WERI-Rb-1 (cell line): ENCODE measurements at regions not wholly inside any gene's neighbourhood (a gene's known extent, or its start where the extent isn't known, plus 50 kb on each side); places are given as distances from the start of the nearest gene placed in this dataset.
A peak's percentile ranks its signal among the peaks of the same experiment; 100 is the strongest.

Experiments used
- DNase-seq: peaks from one replicate; pipeline ENCODE4 v3.0.0-alpha.2; 2020
- H3K27ac ChIP-seq: fragments of 250-450 bp; sonication (Bioruptor Pico); 2 replicates; pipeline ENCODE4 v1.5.1; 2020; ENCODE audit warnings: mild to moderate bottlenecking, moderate library complexity
- H3K27me3 ChIP-seq: fragments of 250-450 bp; sonication (Bioruptor Pico); 2 replicates; pipeline ENCODE4 v1.5.1; 2021; ENCODE audit warnings: mild to moderate bottlenecking, low read depth, moderate library complexity; ENCODE audit not compliant: insufficient read depth, severe bottlenecking
- H3K36me3 ChIP-seq: fragments of 250-450 bp; sonication (Bioruptor Pico); 2 replicates; pipeline ENCODE4 v1.5.1; 2020; ENCODE audit warnings: mild to moderate bottlenecking, moderate library complexity
- H3K4me3 ChIP-seq: 2 replicates; pipeline ENCODE4 v1.5.1; 2011; ENCODE audit warnings: low read depth, mild to moderate bottlenecking, control low read depth, low read length
- H3K9me3 ChIP-seq: fragments of 250-450 bp; sonication (Bioruptor Pico); 2 replicates; pipeline ENCODE4 v1.5.1; 2021; ENCODE audit warnings: mild to moderate bottlenecking, moderate library complexity; ENCODE audit not compliant: severe bottlenecking
- CTCF ChIP-seq: IDR thresholded peaks from 2 replicates; pipeline ENCODE4 v1.5.1; 2011; ENCODE audit warnings: low read depth, mild to moderate bottlenecking, control low read depth, inconsistent platforms, low read length

GRCh38 chr18:71293322-71293721, 1004.5 kb downstream of the SOCS6 start:
- Histone ChIP-seq H3K4me3 (no peak overlapping the region), H3K27me3 (no peaks in the 10 kb centered on the region), H3K36me3 (no peaks in the 10 kb centered on the region), H3K27ac (no peak overlapping the region), H3K9me3 (no peaks in the 10 kb centered on the region)
- no peak for DNase-seq
- TF ChIP-seq CTCF: no peak

GRCh38 chr18:71287268-71287667, 998.4 kb downstream of the SOCS6 start:
- Histone ChIP-seq H3K27ac (no peak overlapping the region), H3K36me3 (no peaks in the 10 kb centered on the region), H3K9me3 (no peaks in the 10 kb centered on the region), H3K4me3 (no peak overlapping the region), H3K27me3 (no peaks in the 10 kb centered on the region)
- TF ChIP-seq CTCF: no peak
- DNase-seq: no peak

- no peak for TF ChIP-seq CTCF
- H3K27ac ChIP-seq: no peak overlapping the region
- H3K36me3 ChIP-seq: no peaks in the 10 kb centered on the region
- no peak overlapping the region for H3K4me3 ChIP-seq
- no peak for DNase-seq
- H3K9me3 ChIP-seq: no peaks in the 10 kb centered on the region
- no peaks in the 10 kb centered on the region for H3K27me3 ChIP-seq
These were observed 963.6 kb downstream of the SOCS6 start for GRCh38 chr18:71252351-71252865.

GRCh38 chr18:71250191-71250590, 961.3 kb downstream of the SOCS6 start:
- Histone ChIP-seq H3K36me3 (no peaks in the 10 kb centered on the region), H3K4me3 (no peak overlapping the region), H3K27ac (no peak overlapping the region), H3K27me3 (no peaks in the 10 kb centered on the region), H3K9me3 (no peaks in the 10 kb centered on the region)
- TF ChIP-seq CTCF: no peak
- DNase-seq: no peak

- Histone ChIP-seq H3K27me3 (no peaks in the 10 kb centered on the region), H3K36me3 (no peaks in the 10 kb centered on the region), H3K9me3 (no peaks in the 10 kb centered on the region), H3K4me3 (no peak overlapping the region), H3K27ac (no peak overlapping the region)
- TF ChIP-seq CTCF: no peak
- no peak for DNase-seq
These were observed 960.9 kb downstream of the SOCS6 start for GRCh38 chr18:71249791-71250190.

- Histone ChIP-seq H3K27ac (no peak overlapping the region), H3K36me3 (no peaks in the 10 kb centered on the region), H3K4me3 (no peak overlapping the region), H3K27me3 (no peaks in the 10 kb centered on the region), H3K9me3 (no peaks in the 10 kb centered on the region)
- no peak for TF ChIP-seq CTCF
- DNase-seq: peak; percentile 10
These were observed 954.1 kb downstream of the SOCS6 start for GRCh38 chr18:71242981-71243380.
